ENCODE measurements at regions not wholly inside any gene's neighbourhood (a gene's known extent, or its start where the extent isn't known, plus 50 kb on each side); places are given as distances from the start of the nearest gene placed in this dataset.

GRCh38 chr10:117741524-117741923 lies 199.0 kb downstream of the EMX2 start:
- TF ChIP-seq MAX (IDR thresholded peaks at IDR 0.05), result no peak
- peak; percentile 9 to 43 (median 39); a peak in 3 of 4 replicates for TF ChIP-seq CTCF (IDR thresholded peaks at IDR 0.05; ENCODE audit: control extremely low read depth in 1 of 3, insufficient read depth in 1 of 3, low read depth in 1 of 3, low read length in 3 of 3)

All from H1 (cell line).